Heart left ventricle (tissue), 13 donors: ENCODE measurements at regions not wholly inside any gene's neighbourhood (a gene's known extent, or its start where the extent isn't known, plus 50 kb on each side); places are given as distances from the start of the nearest gene placed in this dataset.

Experiments used
- POLR2A ChIP-seq, 2 donors: fragments of 450-650 bp; IDR thresholded peaks; one replicate each; pipeline ENCODE4 v1.6.1; 2017; ENCODE audit warnings: antibody characterized with exemption in 2 of 2, mild to moderate bottlenecking in 2 of 2, moderate library complexity in 2 of 2
- TF ChIP-seq, protein P1 (sequence below), 12 donors: fragments of 200-600 bp; sonication (generic) in 4 of 12; IDR thresholded peaks; one replicate each; pipeline versions ENCODE4 v1.5.0 to v1.8.0; 2018 to 2022; ENCODE audit warnings: antibody characterized with exemption in 12 of 12, mild to moderate bottlenecking in 5 of 12
- donor health status: ischemic (EF 13 %, LVEDD 7.1; RV severe dilation, severe dysfunction).
- donor health status: DM: no; HTN: yes; CAD: no.
- donor health status: DM: no; HTN: no; CAD: no.
- donor health status: ischemic (EF 25% LVEDD 6.9; RV normal size, moderate dysfunction).
- donor health status: ischemic (EF 25% LVEDD 5.7; RV mildly dilated, moderate dysfunction).
- donor health status: ischemic (EF 35%, LVEDD 5.7; RV mildly dilated, moderate dysfunction).
- donor health status: nonischemic (EF 11% LVEDD 7.7; RV severe dilation, severe dysfunction).
- donor health status: DM: yes; HTN: yes; CAD: no.
- donor health status: PGD.
- donor health status: ischemic (EF 29% LVEDD 5.4; RV normal size, mild dysfunction).
- donor health status: nonischemic (EF 23%, LVEDD 6.1; RV moderate dilation, normal function).

- TF ChIP-seq, protein P1, sequence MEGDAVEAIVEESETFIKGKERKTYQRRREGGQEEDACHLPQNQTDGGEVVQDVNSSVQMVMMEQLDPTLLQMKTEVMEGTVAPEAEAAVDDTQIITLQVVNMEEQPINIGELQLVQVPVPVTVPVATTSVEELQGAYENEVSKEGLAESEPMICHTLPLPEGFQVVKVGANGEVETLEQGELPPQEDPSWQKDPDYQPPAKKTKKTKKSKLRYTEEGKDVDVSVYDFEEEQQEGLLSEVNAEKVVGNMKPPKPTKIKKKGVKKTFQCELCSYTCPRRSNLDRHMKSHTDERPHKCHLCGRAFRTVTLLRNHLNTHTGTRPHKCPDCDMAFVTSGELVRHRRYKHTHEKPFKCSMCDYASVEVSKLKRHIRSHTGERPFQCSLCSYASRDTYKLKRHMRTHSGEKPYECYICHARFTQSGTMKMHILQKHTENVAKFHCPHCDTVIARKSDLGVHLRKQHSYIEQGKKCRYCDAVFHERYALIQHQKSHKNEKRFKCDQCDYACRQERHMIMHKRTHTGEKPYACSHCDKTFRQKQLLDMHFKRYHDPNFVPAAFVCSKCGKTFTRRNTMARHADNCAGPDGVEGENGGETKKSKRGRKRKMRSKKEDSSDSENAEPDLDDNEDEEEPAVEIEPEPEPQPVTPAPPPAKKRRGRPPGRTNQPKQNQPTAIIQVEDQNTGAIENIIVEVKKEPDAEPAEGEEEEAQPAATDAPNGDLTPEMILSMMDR (IDR thresholded peaks at IDR 0.05), result no peak
- TF ChIP-seq POLR2A (IDR thresholded peaks at IDR 0.05), result no peak
Observed at GRCh38 chr9:89812556-89813181, 207.9 kb downstream of the GADD45G start.
